Fibroblast of gingiva (primary cell): ENCODE measurements at regions not wholly inside any gene's neighbourhood (a gene's known extent, or its start where the extent isn't known, plus 50 kb on each side); places are given as distances from the start of the nearest gene placed in this dataset.
A peak's percentile ranks its signal among the peaks of the same experiment; 100 is the strongest.

Source experiments
- DNase-seq: peaks from one replicate; pipeline ENCODE4 v3.0.0-alpha.2; 2011; ENCODE audit warnings: low read depth

- DNase-seq = peak; percentile 78
Measured at GRCh38 chr4:156496797-156497196, 474.8 kb downstream of the PDGFC start.

GRCh38 chr4:156495836-156496235 is 475.8 kb downstream of the PDGFC start:
- no peak for DNase-seq

- DNase-seq = no peak
Measured at GRCh38 chr4:156495091-156495490, 476.5 kb downstream of the PDGFC start.

GRCh38 chr4:156493858-156494257 is 477.7 kb downstream of the PDGFC start:
- DNase-seq = no peak

GRCh38 chr4:156487107-156487506 is 484.5 kb downstream of the PDGFC start:
- DNase-seq = no peak

- no peak for DNase-seq
Measured at GRCh38 chr4:156481845-156482244, 489.8 kb downstream of the PDGFC start.

- DNase-seq = no peak
Measured at GRCh38 chr4:156477636-156478035, 494.0 kb downstream of the PDGFC start.

GRCh38 chr4:156476359-156476758 is 495.2 kb downstream of the PDGFC start:
- peak; percentile 88 for DNase-seq

- DNase-seq = peak; percentile 62
Measured at GRCh38 chr4:156475322-156475721, 496.3 kb downstream of the PDGFC start.

- peak; percentile 27 for DNase-seq
Measured at GRCh38 chr4:156473151-156473550, 498.4 kb downstream of the PDGFC start.

GRCh38 chr4:156472624-156473023 is 499.0 kb downstream of the PDGFC start:
- DNase-seq = peak; percentile 8

- DNase-seq = no peak
Measured at GRCh38 chr4:156459584-156459983, 505.9 kb upstream of the CTSO start.

GRCh38 chr4:156456830-156457229 is 503.2 kb upstream of the CTSO start:
- DNase-seq = no peak

GRCh38 chr4:156443488-156443887 is 489.8 kb upstream of the CTSO start:
- no peak for DNase-seq

- DNase-seq = no peak
Measured at GRCh38 chr4:156442912-156443311, 489.2 kb upstream of the CTSO start.

- peak; percentile 3 for DNase-seq
Measured at GRCh38 chr4:156439576-156440200, 486.0 kb upstream of the CTSO start.

- no peak for DNase-seq
Measured at GRCh38 chr4:156437666-156438065, 484.0 kb upstream of the CTSO start.

GRCh38 chr4:156422576-156422975 is 468.9 kb upstream of the CTSO start:
- peak; percentile 2 for DNase-seq

GRCh38 chr4:156420623-156421022 is 467.0 kb upstream of the CTSO start:
- DNase-seq = no peak

- peak; percentile 6 for DNase-seq
Measured at GRCh38 chr4:156419080-156419685, 465.5 kb upstream of the CTSO start.

GRCh38 chr4:156414406-156414805 is 460.7 kb upstream of the CTSO start:
- no peak for DNase-seq

GRCh38 chr4:156413239-156414135 is 459.8 kb upstream of the CTSO start:
- DNase-seq = no peak

GRCh38 chr4:156411531-156411930 is 457.9 kb upstream of the CTSO start:
- no peak for DNase-seq
